Liver (tissue), 8 donors: ENCODE measurements at regions not wholly inside any gene's neighbourhood (a gene's known extent, or its start where the extent isn't known, plus 50 kb on each side); places are given as distances from the start of the nearest gene placed in this dataset.

Experiments
- DNase-seq: peaks from one replicate; pipeline ENCODE4 v3.0.0-alpha.2; 2017; ENCODE audit warnings: low spot score
- H3K27ac ChIP-seq, 2 donors: one replicate each; pipeline ENCODE4 v1.7.0; 2013; ENCODE audit warnings: inconsistent platforms in 2 of 2, low read length in 2 of 2, control low read depth in 1 of 2, low read depth in 1 of 2, mild to moderate bottlenecking in 1 of 2
- H3K27me3 ChIP-seq, 4 donors: one replicate each; pipeline versions ENCODE4 v1.6.1 to v1.7.0; 2013; ENCODE audit warnings: low read length in 3 of 4, inconsistent platforms in 1 of 4, mild to moderate bottlenecking in 1 of 4, moderate library complexity in 1 of 4; ENCODE audit not compliant: control insufficient read depth in 4 of 4, insufficient read depth in 4 of 4
- H3K36me3 ChIP-seq, 4 donors: one replicate each; pipeline versions ENCODE4 v1.6.1 to v1.7.0; 2013; ENCODE audit warnings: low read length in 3 of 4, mild to moderate bottlenecking in 3 of 4, low read depth in 1 of 4, moderate library complexity in 1 of 4; ENCODE audit not compliant: control insufficient read depth in 4 of 4, insufficient read depth in 3 of 4
- H3K4me1 ChIP-seq, 4 donors: one replicate each; pipeline versions ENCODE4 v1.6.1 to v1.7.0; 2013; ENCODE audit warnings: low read length in 3 of 4, mild to moderate bottlenecking in 3 of 4, moderate library complexity in 1 of 4; ENCODE audit not compliant: control insufficient read depth in 4 of 4, insufficient read depth in 4 of 4
- H3K4me3 ChIP-seq, 3 donors: one replicate each; pipeline versions ENCODE4 v1.6.1 to v1.7.0; 2013; ENCODE audit warnings: low read length in 3 of 3, control low read depth in 1 of 3, low read depth in 1 of 3, mild to moderate bottlenecking in 1 of 3
- H3K9ac ChIP-seq, 2 donors: one replicate each; pipeline ENCODE4 v1.7.0; 2013; ENCODE audit warnings: low read length in 2 of 2, mild to moderate bottlenecking in 2 of 2, moderate library complexity in 2 of 2, control low read depth in 1 of 2, low read depth in 1 of 2
- H3K9me3 ChIP-seq, 4 donors: one replicate each; pipeline versions ENCODE4 v1.6.1 to v1.7.0; 2013; ENCODE audit warnings: low read length in 3 of 4; ENCODE audit not compliant: control insufficient read depth in 4 of 4
- ATF3 ChIP-seq: IDR thresholded peaks from 2 replicates; pipeline ENCODE4 v1.6.1; 2016; ENCODE audit warnings: antibody characterized with exemption
- CTCF ChIP-seq: fragments of 150-350 bp; IDR thresholded peaks from 2 replicates; pipeline ENCODE4 v1.5.1; 2017; ENCODE audit warnings: improper control_type of control experiment, low read depth, low read length; ENCODE audit not compliant: missing input control
- EGR1 ChIP-seq, 2 donors: IDR thresholded peaks; 2 replicates each; pipeline ENCODE4 v1.6.1; 2016 to 2018; ENCODE audit warnings: antibody characterized with exemption in 2 of 2, low read depth in 2 of 2
- FOXA1 ChIP-seq: IDR thresholded peaks from 2 replicates; pipeline ENCODE4 v1.6.1; 2016; ENCODE audit warnings: antibody characterized with exemption
- FOXA2 ChIP-seq: IDR thresholded peaks from 2 replicates; pipeline ENCODE4 v1.6.1; 2016; ENCODE audit warnings: antibody characterized with exemption
- GABPA ChIP-seq, 2 donors: IDR thresholded peaks in 1 of 2; conservative IDR thresholded peaks in 1 of 2; 2 replicates each; pipeline ENCODE4 v1.6.1; 2016; ENCODE audit warnings: antibody characterized with exemption in 2 of 2, mild to moderate bottlenecking in 1 of 2, moderate library complexity in 1 of 2
- HNF4A ChIP-seq, 2 donors: conservative IDR thresholded peaks; 2 replicates each; pipeline ENCODE4 v1.6.1; 2016; ENCODE audit warnings: antibody characterized with exemption in 2 of 2, mild to moderate bottlenecking in 2 of 2
- HNF4G ChIP-seq: IDR thresholded peaks from 2 replicates; pipeline ENCODE4 v1.6.1; 2016; ENCODE audit warnings: antibody characterized with exemption
- JUND ChIP-seq, 2 donors: IDR thresholded peaks; 2 replicates each; pipeline ENCODE4 v1.6.1; 2016; ENCODE audit warnings: antibody characterized with exemption in 2 of 2
- NR2F2 ChIP-seq: IDR thresholded peaks from 2 replicates; pipeline ENCODE4 v1.6.1; 2016; ENCODE audit warnings: antibody characterized with exemption
- RAD21 ChIP-seq, 2 donors: IDR thresholded peaks; 2 replicates each; pipeline ENCODE4 v1.6.1; 2016; ENCODE audit warnings: antibody characterized with exemption in 2 of 2, mild to moderate bottlenecking in 2 of 2
- REST ChIP-seq: IDR thresholded peaks from 2 replicates; pipeline ENCODE4 v1.6.1; 2016; ENCODE audit warnings: antibody characterized with exemption, mild to moderate bottlenecking
- RXRA ChIP-seq, 2 donors: IDR thresholded peaks; 2 replicates each; pipeline ENCODE4 v1.6.1; 2017 to 2018; ENCODE audit warnings: antibody characterized with exemption in 2 of 2, mild to moderate bottlenecking in 1 of 2
- SP1 ChIP-seq: IDR thresholded peaks from 2 replicates; pipeline ENCODE4 v1.6.1; 2018; ENCODE audit warnings: antibody characterized with exemption, mild to moderate bottlenecking
- TAF1 ChIP-seq: conservative IDR thresholded peaks from 2 replicates; pipeline ENCODE4 v1.6.1; 2016; ENCODE audit warnings: antibody characterized with exemption, mild to moderate bottlenecking
- YY1 ChIP-seq: IDR thresholded peaks from 2 replicates; pipeline ENCODE4 v1.6.1; 2016; ENCODE audit warnings: antibody characterized with exemption, mild to moderate bottlenecking
- ZBTB33 ChIP-seq: IDR thresholded peaks from 2 replicates; pipeline ENCODE4 v1.6.1; 2016; ENCODE audit warnings: antibody characterized with exemption
- WGBS: extraction: QIAGEN DNeasy Blood & Tissue Kit; methylation state at CpG from one replicate; pipeline ENCODE4 v1.1.7; 2013; 5-methylcytosine and 5-hydroxymethylcytosine counted together
- donor health status: healthy.
- donor health status: healthy.
- donor health status: healthy.
- donor health status: healthy.
- donor health status: healthy.

- no peak overlapping the region for H3K9ac ChIP-seq
- no peaks in the 10 kb centered on the region for H3K9me3 ChIP-seq
- WGBS = 76% methylated on average over 1 of the region's 1 CpG
- no peak for DNase-seq
- no peaks in the 10 kb centered on the region for H3K4me1 ChIP-seq
- H3K27me3 ChIP-seq = no peaks in the 10 kb centered on the region
- H3K4me3 ChIP-seq = no peak overlapping the region
- H3K36me3 ChIP-seq = no peaks in the 10 kb centered on the region
- no peak for TF ChIP-seq FOXA1
- TF ChIP-seq TAF1 = no peak
- no peak for TF ChIP-seq ZBTB33
- no peak for TF ChIP-seq HNF4A (conservative IDR thresholded peaks at IDR 0.05)
- TF ChIP-seq NR2F2 = no peak
- no peak for TF ChIP-seq RXRA (IDR thresholded peaks at IDR 0.05)
- TF ChIP-seq CTCF = no peak
- no peak for TF ChIP-seq RAD21 (IDR thresholded peaks at IDR 0.05)
- TF ChIP-seq JUND (IDR thresholded peaks at IDR 0.05) = no peak
- no peak for TF ChIP-seq YY1
- no peak for TF ChIP-seq SP1
- TF ChIP-seq GABPA (IDR thresholded peaks at IDR 0.05 in 1 of 2, conservative IDR thresholded peaks at IDR 0.05 in 1 of 2) = no peak
- TF ChIP-seq HNF4G = no peak
- no peak for TF ChIP-seq FOXA2
- no peak for TF ChIP-seq ATF3
- no peak for TF ChIP-seq REST
- no peak for TF ChIP-seq EGR1 (IDR thresholded peaks at IDR 0.05; ENCODE audit: low read depth in 2 of 2)
- no peak overlapping the region for H3K27ac ChIP-seq
These were observed 969.0 kb upstream of the ALCAM start for GRCh38 chr3:104397713-104398112.

GRCh38 chr3:104402902-104403301 is 963.8 kb upstream of the ALCAM start:
- H3K27ac ChIP-seq = no peak overlapping the region
- no peak for DNase-seq

More at GRCh38 chr3:104402902-104403301, 963.8 kb upstream of the ALCAM start:
- no peaks in the 10 kb centered on the region for H3K27me3 ChIP-seq
- H3K36me3 ChIP-seq = no peaks in the 10 kb centered on the region
- H3K9ac ChIP-seq = no peak overlapping the region
- H3K4me3 ChIP-seq = no peak overlapping the region
- H3K4me1 ChIP-seq = no peaks in the 10 kb centered on the region
- no peaks in the 10 kb centered on the region for H3K9me3 ChIP-seq
- no peak for TF ChIP-seq RXRA (IDR thresholded peaks at IDR 0.05)
- no peak for TF ChIP-seq ZBTB33
- TF ChIP-seq GABPA (IDR thresholded peaks at IDR 0.05 in 1 of 2, conservative IDR thresholded peaks at IDR 0.05 in 1 of 2) = no peak
- no peak for TF ChIP-seq FOXA1
- TF ChIP-seq SP1 = no peak
- no peak for TF ChIP-seq NR2F2
- no peak for TF ChIP-seq RAD21 (IDR thresholded peaks at IDR 0.05)
- TF ChIP-seq YY1 = no peak
- no peak for TF ChIP-seq FOXA2
- no peak for TF ChIP-seq JUND (IDR thresholded peaks at IDR 0.05)
- TF ChIP-seq HNF4G = no peak
- TF ChIP-seq HNF4A (conservative IDR thresholded peaks at IDR 0.05) = no peak
- 87% methylated on average over 2 of the region's 2 CpGs for WGBS
